HEK293 (cell line): ENCODE measurements at regions not wholly inside any gene's neighbourhood (a gene's known extent, or its start where the extent isn't known, plus 50 kb on each side); places are given as distances from the start of the nearest gene placed in this dataset.

Experiments
- CTCF ChIA-PET: fragments of 350-600 bp; formaldehyde crosslinking; extraction: SDS; loops from one replicate; lab custom pipeline; 2021; ENCODE audit warnings: antibody characterized with exemption; lab: Yijun Ruan, JAX
- POLR2A ChIA-PET: fragments of 300-600 bp; formaldehyde crosslinking; extraction: SDS; loops from one replicate; lab custom pipeline; 2020; ENCODE audit warnings: antibody characterized with exemption, inconsistent platforms; lab: Yijun Ruan, JAX
- H3K27ac ChIP-seq: fragments of 200-500 bp; sonication (Bioruptor generic); 2 replicates; pipeline ENCODE4 v1.5.1; 2014; ENCODE audit warnings: low read depth, low read length, control low read depth, inconsistent platforms; ENCODE audit errors: extremely low read depth
- H3K36me3 ChIP-seq, 2 experiments: fragments of 200-500 bp in 1 of 2; sonication (Bioruptor generic) in 1 of 2; 1 replicate in 1 of 2; 2 replicates in 1 of 2; pipeline ENCODE4 v1.5.1; 2014 to 2017; ENCODE audit warnings: inconsistent platforms in 2 of 2, low read length in 2 of 2; ENCODE audit not compliant: control insufficient read depth in 2 of 2, insufficient read depth in 1 of 2
- H3K4me1 ChIP-seq: fragments of 200-500 bp; sonication (Bioruptor generic); 2 replicates; pipeline ENCODE4 v1.5.1; 2014; ENCODE audit warnings: mild to moderate bottlenecking, low read length, inconsistent platforms; ENCODE audit not compliant: control insufficient read depth, insufficient read depth
- H3K4me3 ChIP-seq: 2 replicates; pipeline ENCODE4 v1.5.1; 2011; ENCODE audit warnings: low read depth, mild to moderate bottlenecking, control low read depth, low read length, moderate library complexity
- H3K9me3 ChIP-seq: fragments of 200-500 bp; sonication (Bioruptor generic); 2 replicates; pipeline ENCODE4 v1.5.1; 2014; ENCODE audit warnings: low read depth, low read length, inconsistent platforms; ENCODE audit not compliant: control insufficient read depth, insufficient read depth
- GLI4 ChIP-seq: fragments of 450-650 bp; formaldehyde crosslinking; IDR thresholded peaks from 2 replicates; pipeline ENCODE4 v1.5.1; 2016; ENCODE audit warnings: missing biosample characterization, missing genetic modification characterization
- IKZF3 ChIP-seq: fragments of 450-650 bp; IDR thresholded peaks from 2 replicates; pipeline ENCODE4 v1.5.0; 2018; ENCODE audit warnings: missing biosample characterization, mild to moderate bottlenecking, missing genetic modification characterization, moderate library complexity
- KLF8 ChIP-seq: fragments of 450-650 bp; formaldehyde crosslinking; IDR thresholded peaks from 2 replicates; pipeline ENCODE4 v1.5.1; 2016; ENCODE audit warnings: missing biosample characterization, missing genetic modification characterization
- OSR2 ChIP-seq: fragments of 450-650 bp; formaldehyde crosslinking; IDR thresholded peaks from 2 replicates; pipeline ENCODE4 v1.5.1; 2016; ENCODE audit warnings: missing biosample characterization, missing genetic modification characterization
- SCRT1 ChIP-seq: fragments of 450-650 bp; formaldehyde crosslinking; IDR thresholded peaks from 2 replicates; pipeline ENCODE4 v1.5.1; 2016; ENCODE audit warnings: missing biosample characterization, missing genetic modification characterization, borderline replicate concordance
- SCRT2 ChIP-seq: fragments of 450-650 bp; formaldehyde crosslinking; IDR thresholded peaks from 2 replicates; pipeline ENCODE4 v1.5.1; 2016; ENCODE audit warnings: missing biosample characterization, missing genetic modification characterization
- SP7 ChIP-seq: fragments of 450-650 bp; formaldehyde crosslinking; IDR thresholded peaks from 2 replicates; pipeline ENCODE4 v1.5.1; 2016; ENCODE audit warnings: missing biosample characterization, missing genetic modification characterization
- ZBTB48 ChIP-seq: fragments of 450-650 bp; formaldehyde crosslinking; IDR thresholded peaks from 2 replicates; pipeline ENCODE4 v1.5.1; 2016; ENCODE audit warnings: missing biosample characterization, missing genetic modification characterization
- ZBTB7A ChIP-seq: fragments of 450-650 bp; formaldehyde crosslinking; IDR thresholded peaks from 2 replicates; pipeline ENCODE4 v1.5.1; 2016; ENCODE audit warnings: low read depth, missing biosample characterization, missing genetic modification characterization
- ZBTB8A ChIP-seq: fragments of 450-650 bp; formaldehyde crosslinking; IDR thresholded peaks from 2 replicates; pipeline ENCODE4 v1.5.1; 2016; ENCODE audit warnings: missing biosample characterization, missing genetic modification characterization
- ZEB2 ChIP-seq: fragments of 450-650 bp; formaldehyde crosslinking; IDR thresholded peaks from 2 replicates; pipeline ENCODE4 v1.5.1; 2016; ENCODE audit warnings: missing biosample characterization, missing genetic modification characterization
- ZNF132 ChIP-seq: fragments of 450-650 bp; formaldehyde crosslinking; IDR thresholded peaks from 2 replicates; pipeline ENCODE4 v1.5.1; 2017; ENCODE audit warnings: missing biosample characterization, missing genetic modification characterization, borderline replicate concordance
- ZNF146 ChIP-seq: fragments of 450-650 bp; formaldehyde crosslinking; IDR thresholded peaks from 2 replicates; pipeline ENCODE4 v1.5.1; 2016; ENCODE audit warnings: missing biosample characterization, missing genetic modification characterization
- ZNF266 ChIP-seq: fragments of 450-650 bp; formaldehyde crosslinking; IDR thresholded peaks from 2 replicates; pipeline ENCODE4 v1.5.1; 2016; ENCODE audit warnings: missing biosample characterization, missing genetic modification characterization, low read depth
- ZNF274 ChIP-seq, 2 experiments: fragments of 200-500 bp in 1 of 2; fragments of 450-650 bp in 1 of 2; sonication (Bioruptor generic) in 1 of 2; formaldehyde crosslinking in 1 of 2; IDR thresholded peaks; 2 replicates each; pipeline versions ENCODE4 v1.5.1 to v1.6.1; 2014 to 2016; ENCODE audit warnings: borderline replicate concordance in 1 of 2, inconsistent platforms in 1 of 2, low read length in 1 of 2, missing biosample characterization in 1 of 2, missing genetic modification characterization in 1 of 2
- ZNF350 ChIP-seq: fragments of 450-650 bp; formaldehyde crosslinking; IDR thresholded peaks from 2 replicates; pipeline ENCODE4 v1.5.0; 2017; ENCODE audit warnings: missing biosample characterization, mild to moderate bottlenecking, missing genetic modification characterization
- ZNF549 ChIP-seq: fragments of 450-650 bp; IDR thresholded peaks from 2 replicates; pipeline ENCODE4 v1.5.1; 2018; ENCODE audit warnings: missing biosample characterization, missing genetic modification characterization, mild to moderate bottlenecking, inconsistent platforms, moderate library complexity
- ZNF560 ChIP-seq: fragments of 450-650 bp; formaldehyde crosslinking; IDR thresholded peaks from 2 replicates; pipeline ENCODE4 v1.5.1; 2017; ENCODE audit warnings: missing biosample characterization, missing genetic modification characterization, borderline replicate concordance
- ZNF600 ChIP-seq: fragments of 450-650 bp; formaldehyde crosslinking; IDR thresholded peaks from 2 replicates; pipeline ENCODE4 v1.5.1; 2016; ENCODE audit warnings: missing biosample characterization, missing genetic modification characterization
- ZNF629 ChIP-seq: fragments of 450-650 bp; formaldehyde crosslinking; IDR thresholded peaks from 2 replicates; pipeline ENCODE4 v1.5.1; 2017; ENCODE audit warnings: missing biosample characterization, missing genetic modification characterization
- ZNF658 ChIP-seq: fragments of 450-650 bp; formaldehyde crosslinking; IDR thresholded peaks from 2 replicates; pipeline ENCODE4; 2016; ENCODE audit warnings: missing biosample characterization, missing genetic modification characterization
- ZNF830 ChIP-seq: fragments of 450-650 bp; IDR thresholded peaks from 2 replicates; pipeline ENCODE4 v1.5.0; 2018; ENCODE audit warnings: missing biosample characterization, missing genetic modification characterization, low read depth, mild to moderate bottlenecking, moderate library complexity
- ZSCAN16 ChIP-seq: fragments of 450-650 bp; formaldehyde crosslinking; IDR thresholded peaks from 2 replicates; pipeline ENCODE4 v1.5.1; 2016; ENCODE audit warnings: missing biosample characterization, missing genetic modification characterization
- TF ChIP-seq, protein P1 (sequence below): fragments of 450-650 bp; formaldehyde crosslinking; IDR thresholded peaks from 2 replicates; pipeline ENCODE4 v1.5.1; 2016; ENCODE audit warnings: missing biosample characterization, missing genetic modification characterization
- TF ChIP-seq, protein P2 (sequence below): fragments of 450-650 bp; formaldehyde crosslinking; IDR thresholded peaks from 2 replicates; pipeline ENCODE4 v1.5.1; 2016; ENCODE audit warnings: missing biosample characterization, missing genetic modification characterization, borderline replicate concordance
- TF ChIP-seq, protein P3 (sequence below): fragments of 450-650 bp; formaldehyde crosslinking; IDR thresholded peaks from 2 replicates; pipeline ENCODE4 v1.5.1; 2017; ENCODE audit warnings: missing biosample characterization, missing genetic modification characterization

DNA sequence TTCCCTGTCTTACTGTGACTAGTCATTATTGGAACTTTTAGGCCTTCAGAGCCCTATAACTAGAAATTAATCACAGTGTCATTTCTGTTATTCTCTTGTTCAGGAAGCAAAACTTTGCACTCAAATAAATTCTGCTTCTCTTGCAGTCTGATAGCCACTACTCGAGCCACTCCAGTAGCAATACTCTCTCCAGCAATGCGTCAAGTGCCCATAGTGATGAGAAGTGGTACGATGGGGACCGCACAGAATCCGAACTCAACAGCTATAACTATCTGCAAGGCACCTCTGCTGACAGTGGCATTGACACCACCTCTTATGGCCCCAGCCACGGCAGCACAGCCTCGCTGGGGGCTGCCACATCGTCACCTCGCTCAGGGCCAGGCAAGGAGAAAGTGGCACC lies 223.2 kb upstream of the RGS6 start:
- POLR2A ChIA-PET = no interaction called here
- H3K4me3 ChIP-seq = no peak overlapping the region
- no peak overlapping the region for H3K27ac ChIP-seq
- TF ChIP-seq ZNF266 (tag by site-specific recombination) (no peak), ZNF132 (tag by site-specific recombination) (no peak), ZBTB7A (tag by site-specific recombination) (no peak), IKZF3 (tag by site-specific recombination) (no peak), ZSCAN16 (no peak), ZNF146 (tag by site-specific recombination) (no peak), ZNF560 (no peak), ZNF658 (no peak), ZNF549 (tag by site-specific recombination) (no peak), OSR2 (no peak)
- TF ChIP-seq, protein P1, sequence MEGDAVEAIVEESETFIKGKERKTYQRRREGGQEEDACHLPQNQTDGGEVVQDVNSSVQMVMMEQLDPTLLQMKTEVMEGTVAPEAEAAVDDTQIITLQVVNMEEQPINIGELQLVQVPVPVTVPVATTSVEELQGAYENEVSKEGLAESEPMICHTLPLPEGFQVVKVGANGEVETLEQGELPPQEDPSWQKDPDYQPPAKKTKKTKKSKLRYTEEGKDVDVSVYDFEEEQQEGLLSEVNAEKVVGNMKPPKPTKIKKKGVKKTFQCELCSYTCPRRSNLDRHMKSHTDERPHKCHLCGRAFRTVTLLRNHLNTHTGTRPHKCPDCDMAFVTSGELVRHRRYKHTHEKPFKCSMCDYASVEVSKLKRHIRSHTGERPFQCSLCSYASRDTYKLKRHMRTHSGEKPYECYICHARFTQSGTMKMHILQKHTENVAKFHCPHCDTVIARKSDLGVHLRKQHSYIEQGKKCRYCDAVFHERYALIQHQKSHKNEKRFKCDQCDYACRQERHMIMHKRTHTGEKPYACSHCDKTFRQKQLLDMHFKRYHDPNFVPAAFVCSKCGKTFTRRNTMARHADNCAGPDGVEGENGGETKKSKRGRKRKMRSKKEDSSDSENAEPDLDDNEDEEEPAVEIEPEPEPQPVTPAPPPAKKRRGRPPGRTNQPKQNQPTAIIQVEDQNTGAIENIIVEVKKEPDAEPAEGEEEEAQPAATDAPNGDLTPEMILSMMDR = no peak
- TF ChIP-seq, all 188 proteins: peak for 0
- H3K4me1 ChIP-seq = peaks cover 5% of the 10 kb centered on the region; the same call in 1 of the 2 replicates
- H3K9me3 ChIP-seq = no peaks in the 10 kb centered on the region
- CTCF ChIA-PET = interaction anchor here (1.3 kb wide), 1 partner anchor 11 kb away, joined by 4 read pairs; no protein-coding TSS in a partner anchor
- peaks cover 0 to 30% of the 10 kb centered on the region in 2 experiments; a peak in 2 of 3 replicates for H3K36me3 ChIP-seq

DNA sequence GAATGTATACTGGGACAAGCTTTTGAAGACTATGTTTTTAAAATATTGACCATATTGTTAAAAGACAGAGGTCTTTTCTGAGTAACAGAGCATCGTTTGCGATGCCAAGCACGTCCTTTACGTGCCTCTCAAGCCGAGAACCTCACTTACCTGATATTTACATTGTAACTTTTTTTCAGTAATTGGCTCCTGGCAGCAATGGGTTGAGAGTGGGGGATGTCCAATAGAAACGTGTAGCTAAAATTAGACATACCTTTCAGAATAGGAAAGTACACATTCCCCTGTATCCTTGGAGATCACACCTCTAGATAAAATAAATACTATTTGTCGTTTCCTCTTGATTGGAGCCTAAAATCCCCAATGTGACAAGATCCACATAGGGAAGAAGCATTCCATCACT lies 222.2 kb upstream of the RGS6 start:
- Histone ChIP-seq H3K27ac (no peak overlapping the region), H3K4me1 (peaks cover 5% of the 10 kb centered on the region; the same call in 1 of the 2 replicates), H3K4me3 (no peak overlapping the region), H3K9me3 (no peaks in the 10 kb centered on the region), H3K36me3 (peaks cover 0 to 24% of the 10 kb centered on the region in 2 experiments; a peak in 2 of 3 replicates)
- CTCF ChIA-PET = interaction anchor here (1.3 kb wide), 1 partner anchor 11 kb away, joined by 4 read pairs; no protein-coding TSS in a partner anchor
- TF ChIP-seq ZBTB48 (tag by site-specific recombination) = no peak
- TF ChIP-seq, protein P2, sequence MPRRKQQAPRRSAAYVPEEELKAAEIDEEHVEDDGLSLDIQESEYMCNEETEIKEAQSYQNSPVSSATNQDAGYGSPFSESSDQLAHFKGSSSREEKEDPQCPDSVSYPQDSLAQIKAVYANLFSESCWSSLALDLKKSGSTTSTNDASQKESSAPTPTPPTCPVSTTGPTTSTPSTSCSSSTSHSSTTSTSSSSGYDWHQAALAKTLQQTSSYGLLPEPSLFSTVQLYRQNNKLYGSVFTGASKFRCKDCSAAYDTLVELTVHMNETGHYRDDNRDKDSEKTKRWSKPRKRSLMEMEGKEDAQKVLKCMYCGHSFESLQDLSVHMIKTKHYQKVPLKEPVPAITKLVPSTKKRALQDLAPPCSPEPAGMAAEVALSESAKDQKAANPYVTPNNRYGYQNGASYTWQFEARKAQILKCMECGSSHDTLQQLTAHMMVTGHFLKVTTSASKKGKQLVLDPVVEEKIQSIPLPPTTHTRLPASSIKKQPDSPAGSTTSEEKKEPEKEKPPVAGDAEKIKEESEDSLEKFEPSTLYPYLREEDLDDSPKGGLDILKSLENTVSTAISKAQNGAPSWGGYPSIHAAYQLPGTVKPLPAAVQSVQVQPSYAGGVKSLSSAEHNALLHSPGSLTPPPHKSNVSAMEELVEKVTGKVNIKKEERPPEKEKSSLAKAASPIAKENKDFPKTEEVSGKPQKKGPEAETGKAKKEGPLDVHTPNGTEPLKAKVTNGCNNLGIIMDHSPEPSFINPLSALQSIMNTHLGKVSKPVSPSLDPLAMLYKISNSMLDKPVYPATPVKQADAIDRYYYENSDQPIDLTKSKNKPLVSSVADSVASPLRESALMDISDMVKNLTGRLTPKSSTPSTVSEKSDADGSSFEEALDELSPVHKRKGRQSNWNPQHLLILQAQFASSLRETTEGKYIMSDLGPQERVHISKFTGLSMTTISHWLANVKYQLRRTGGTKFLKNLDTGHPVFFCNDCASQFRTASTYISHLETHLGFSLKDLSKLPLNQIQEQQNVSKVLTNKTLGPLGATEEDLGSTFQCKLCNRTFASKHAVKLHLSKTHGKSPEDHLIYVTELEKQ = no peak
- TF ChIP-seq ZNF830 = no peak
- no peak for TF ChIP-seq ZNF274 (IDR thresholded peaks at IDR 0.05; ENCODE audit: low read length)
- no peak for TF ChIP-seq ZNF274 (tag by site-specific recombination; IDR thresholded peaks at IDR 0.05; ENCODE audit: borderline replicate concordance)
- TF ChIP-seq ZNF600 (tag by site-specific recombination) = no peak
- no peak for TF ChIP-seq SCRT2
- TF ChIP-seq, protein P3, sequence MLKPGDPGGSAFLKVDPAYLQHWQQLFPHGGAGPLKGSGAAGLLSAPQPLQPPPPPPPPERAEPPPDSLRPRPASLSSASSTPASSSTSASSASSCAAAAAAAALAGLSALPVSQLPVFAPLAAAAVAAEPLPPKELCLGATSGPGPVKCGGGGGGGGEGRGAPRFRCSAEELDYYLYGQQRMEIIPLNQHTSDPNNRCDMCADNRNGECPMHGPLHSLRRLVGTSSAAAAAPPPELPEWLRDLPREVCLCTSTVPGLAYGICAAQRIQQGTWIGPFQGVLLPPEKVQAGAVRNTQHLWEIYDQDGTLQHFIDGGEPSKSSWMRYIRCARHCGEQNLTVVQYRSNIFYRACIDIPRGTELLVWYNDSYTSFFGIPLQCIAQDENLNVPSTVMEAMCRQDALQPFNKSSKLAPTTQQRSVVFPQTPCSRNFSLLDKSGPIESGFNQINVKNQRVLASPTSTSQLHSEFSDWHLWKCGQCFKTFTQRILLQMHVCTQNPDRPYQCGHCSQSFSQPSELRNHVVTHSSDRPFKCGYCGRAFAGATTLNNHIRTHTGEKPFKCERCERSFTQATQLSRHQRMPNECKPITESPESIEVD (tag by site-specific recombination) = no peak
- no peak for TF ChIP-seq ZNF350 (tag by site-specific recombination)
- TF ChIP-seq ZBTB8A (tag by site-specific recombination) = no peak
- no peak for TF ChIP-seq GLI4 (tag by site-specific recombination)
- TF ChIP-seq SCRT1 (tag by site-specific recombination) = no peak
- no peak for TF ChIP-seq KLF8 (tag by site-specific recombination)
- TF ChIP-seq SP7 (tag by site-specific recombination) = no peak
- no peak for TF ChIP-seq ZNF629 (tag by site-specific recombination)
- no peak for TF ChIP-seq ZEB2 (tag by site-specific recombination)
- POLR2A ChIA-PET = no interaction called here
